Liver (tissue), 8 donors: ENCODE measurements at regions not wholly inside any gene's neighbourhood (a gene's known extent, or its start where the extent isn't known, plus 50 kb on each side); places are given as distances from the start of the nearest gene placed in this dataset.

Experiments
- DNase-seq: peaks from one replicate; pipeline ENCODE4 v3.0.0-alpha.2; 2017; ENCODE audit warnings: low spot score
- H3K27ac ChIP-seq, 2 donors: one replicate each; pipeline ENCODE4 v1.7.0; 2013; ENCODE audit warnings: inconsistent platforms in 2 of 2, low read length in 2 of 2, control low read depth in 1 of 2, low read depth in 1 of 2, mild to moderate bottlenecking in 1 of 2
- H3K27me3 ChIP-seq, 4 donors: one replicate each; pipeline versions ENCODE4 v1.6.1 to v1.7.0; 2013; ENCODE audit warnings: low read length in 3 of 4, inconsistent platforms in 1 of 4, mild to moderate bottlenecking in 1 of 4, moderate library complexity in 1 of 4; ENCODE audit not compliant: control insufficient read depth in 4 of 4, insufficient read depth in 4 of 4
- H3K36me3 ChIP-seq, 4 donors: one replicate each; pipeline versions ENCODE4 v1.6.1 to v1.7.0; 2013; ENCODE audit warnings: low read length in 3 of 4, mild to moderate bottlenecking in 3 of 4, low read depth in 1 of 4, moderate library complexity in 1 of 4; ENCODE audit not compliant: control insufficient read depth in 4 of 4, insufficient read depth in 3 of 4
- H3K4me1 ChIP-seq, 4 donors: one replicate each; pipeline versions ENCODE4 v1.6.1 to v1.7.0; 2013; ENCODE audit warnings: low read length in 3 of 4, mild to moderate bottlenecking in 3 of 4, moderate library complexity in 1 of 4; ENCODE audit not compliant: control insufficient read depth in 4 of 4, insufficient read depth in 4 of 4
- H3K4me3 ChIP-seq, 3 donors: one replicate each; pipeline versions ENCODE4 v1.6.1 to v1.7.0; 2013; ENCODE audit warnings: low read length in 3 of 3, control low read depth in 1 of 3, low read depth in 1 of 3, mild to moderate bottlenecking in 1 of 3
- H3K9ac ChIP-seq, 2 donors: one replicate each; pipeline ENCODE4 v1.7.0; 2013; ENCODE audit warnings: low read length in 2 of 2, mild to moderate bottlenecking in 2 of 2, moderate library complexity in 2 of 2, control low read depth in 1 of 2, low read depth in 1 of 2
- H3K9me3 ChIP-seq, 4 donors: one replicate each; pipeline versions ENCODE4 v1.6.1 to v1.7.0; 2013; ENCODE audit warnings: low read length in 3 of 4; ENCODE audit not compliant: control insufficient read depth in 4 of 4
- EGR1 ChIP-seq, 2 donors: IDR thresholded peaks; 2 replicates each; pipeline ENCODE4 v1.6.1; 2016 to 2018; ENCODE audit warnings: antibody characterized with exemption in 2 of 2, low read depth in 2 of 2
- FOXA1 ChIP-seq: IDR thresholded peaks from 2 replicates; pipeline ENCODE4 v1.6.1; 2016; ENCODE audit warnings: antibody characterized with exemption
- FOXA2 ChIP-seq: IDR thresholded peaks from 2 replicates; pipeline ENCODE4 v1.6.1; 2016; ENCODE audit warnings: antibody characterized with exemption
- GABPA ChIP-seq, 2 donors: IDR thresholded peaks in 1 of 2; conservative IDR thresholded peaks in 1 of 2; 2 replicates each; pipeline ENCODE4 v1.6.1; 2016; ENCODE audit warnings: antibody characterized with exemption in 2 of 2, mild to moderate bottlenecking in 1 of 2, moderate library complexity in 1 of 2
- HNF4A ChIP-seq, 2 donors: conservative IDR thresholded peaks; 2 replicates each; pipeline ENCODE4 v1.6.1; 2016; ENCODE audit warnings: antibody characterized with exemption in 2 of 2, mild to moderate bottlenecking in 2 of 2
- HNF4G ChIP-seq: IDR thresholded peaks from 2 replicates; pipeline ENCODE4 v1.6.1; 2016; ENCODE audit warnings: antibody characterized with exemption
- JUND ChIP-seq, 2 donors: IDR thresholded peaks; 2 replicates each; pipeline ENCODE4 v1.6.1; 2016; ENCODE audit warnings: antibody characterized with exemption in 2 of 2
- MAX ChIP-seq: IDR thresholded peaks from 2 replicates; pipeline ENCODE4 v1.6.1; 2016; ENCODE audit warnings: antibody characterized with exemption
- RAD21 ChIP-seq, 2 donors: IDR thresholded peaks; 2 replicates each; pipeline ENCODE4 v1.6.1; 2016; ENCODE audit warnings: antibody characterized with exemption in 2 of 2, mild to moderate bottlenecking in 2 of 2
- RXRA ChIP-seq, 2 donors: IDR thresholded peaks; 2 replicates each; pipeline ENCODE4 v1.6.1; 2017 to 2018; ENCODE audit warnings: antibody characterized with exemption in 2 of 2, mild to moderate bottlenecking in 1 of 2
- SP1 ChIP-seq: IDR thresholded peaks from 2 replicates; pipeline ENCODE4 v1.6.1; 2018; ENCODE audit warnings: antibody characterized with exemption, mild to moderate bottlenecking
- TAF1 ChIP-seq: conservative IDR thresholded peaks from 2 replicates; pipeline ENCODE4 v1.6.1; 2016; ENCODE audit warnings: antibody characterized with exemption, mild to moderate bottlenecking
- YY1 ChIP-seq: IDR thresholded peaks from 2 replicates; pipeline ENCODE4 v1.6.1; 2016; ENCODE audit warnings: antibody characterized with exemption, mild to moderate bottlenecking
- ZBTB33 ChIP-seq: IDR thresholded peaks from 2 replicates; pipeline ENCODE4 v1.6.1; 2016; ENCODE audit warnings: antibody characterized with exemption
- WGBS: extraction: QIAGEN DNeasy Blood & Tissue Kit; methylation state at CpG from one replicate; pipeline ENCODE4 v1.1.7; 2013; 5-methylcytosine and 5-hydroxymethylcytosine counted together
- TF ChIP-seq, protein P1 (sequence below): IDR thresholded peaks from 2 replicates; pipeline ENCODE4 v1.6.1; 2016; ENCODE audit warnings: antibody characterized with exemption
- TF ChIP-seq, protein P2 (sequence below): fragments of 150-350 bp; IDR thresholded peaks from 2 replicates; pipeline ENCODE4 v1.5.1; 2017; ENCODE audit warnings: improper control_type of control experiment, low read depth, low read length; ENCODE audit not compliant: missing input control
- TF ChIP-seq, protein P3 (sequence below): IDR thresholded peaks from 2 replicates; pipeline ENCODE4 v1.6.1; 2016; ENCODE audit warnings: antibody characterized with exemption, mild to moderate bottlenecking
- donor health status: healthy.
- donor health status: healthy.
- donor health status: healthy.
- donor health status: healthy.
- donor health status: healthy.

- DNase-seq: no peak
- H3K36me3 ChIP-seq: no peaks in the 10 kb centered on the region
- no peak overlapping the region for H3K9ac ChIP-seq
- H3K27me3 ChIP-seq: no peaks in the 10 kb centered on the region
- no peaks in the 10 kb centered on the region for H3K4me1 ChIP-seq
- TF ChIP-seq TAF1 (no peak), YY1 (no peak), EGR1 (IDR thresholded peaks at IDR 0.05; ENCODE audit: low read depth in 2 of 2) (no peak), GABPA (IDR thresholded peaks at IDR 0.05 in 1 of 2, conservative IDR thresholded peaks at IDR 0.05 in 1 of 2) (no peak), MAX (no peak), RAD21 (IDR thresholded peaks at IDR 0.05) (no peak), HNF4G (no peak), FOXA1 (no peak), JUND (IDR thresholded peaks at IDR 0.05) (no peak), SP1 (no peak), ZBTB33 (no peak), HNF4A (conservative IDR thresholded peaks at IDR 0.05) (no peak), FOXA2 (no peak), RXRA (IDR thresholded peaks at IDR 0.05) (no peak)
- TF ChIP-seq, protein P1, sequence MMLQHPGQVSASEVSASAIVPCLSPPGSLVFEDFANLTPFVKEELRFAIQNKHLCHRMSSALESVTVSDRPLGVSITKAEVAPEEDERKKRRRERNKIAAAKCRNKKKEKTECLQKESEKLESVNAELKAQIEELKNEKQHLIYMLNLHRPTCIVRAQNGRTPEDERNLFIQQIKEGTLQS: no peak
- TF ChIP-seq, protein P2, sequence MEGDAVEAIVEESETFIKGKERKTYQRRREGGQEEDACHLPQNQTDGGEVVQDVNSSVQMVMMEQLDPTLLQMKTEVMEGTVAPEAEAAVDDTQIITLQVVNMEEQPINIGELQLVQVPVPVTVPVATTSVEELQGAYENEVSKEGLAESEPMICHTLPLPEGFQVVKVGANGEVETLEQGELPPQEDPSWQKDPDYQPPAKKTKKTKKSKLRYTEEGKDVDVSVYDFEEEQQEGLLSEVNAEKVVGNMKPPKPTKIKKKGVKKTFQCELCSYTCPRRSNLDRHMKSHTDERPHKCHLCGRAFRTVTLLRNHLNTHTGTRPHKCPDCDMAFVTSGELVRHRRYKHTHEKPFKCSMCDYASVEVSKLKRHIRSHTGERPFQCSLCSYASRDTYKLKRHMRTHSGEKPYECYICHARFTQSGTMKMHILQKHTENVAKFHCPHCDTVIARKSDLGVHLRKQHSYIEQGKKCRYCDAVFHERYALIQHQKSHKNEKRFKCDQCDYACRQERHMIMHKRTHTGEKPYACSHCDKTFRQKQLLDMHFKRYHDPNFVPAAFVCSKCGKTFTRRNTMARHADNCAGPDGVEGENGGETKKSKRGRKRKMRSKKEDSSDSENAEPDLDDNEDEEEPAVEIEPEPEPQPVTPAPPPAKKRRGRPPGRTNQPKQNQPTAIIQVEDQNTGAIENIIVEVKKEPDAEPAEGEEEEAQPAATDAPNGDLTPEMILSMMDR: no peak
- TF ChIP-seq, protein P3, sequence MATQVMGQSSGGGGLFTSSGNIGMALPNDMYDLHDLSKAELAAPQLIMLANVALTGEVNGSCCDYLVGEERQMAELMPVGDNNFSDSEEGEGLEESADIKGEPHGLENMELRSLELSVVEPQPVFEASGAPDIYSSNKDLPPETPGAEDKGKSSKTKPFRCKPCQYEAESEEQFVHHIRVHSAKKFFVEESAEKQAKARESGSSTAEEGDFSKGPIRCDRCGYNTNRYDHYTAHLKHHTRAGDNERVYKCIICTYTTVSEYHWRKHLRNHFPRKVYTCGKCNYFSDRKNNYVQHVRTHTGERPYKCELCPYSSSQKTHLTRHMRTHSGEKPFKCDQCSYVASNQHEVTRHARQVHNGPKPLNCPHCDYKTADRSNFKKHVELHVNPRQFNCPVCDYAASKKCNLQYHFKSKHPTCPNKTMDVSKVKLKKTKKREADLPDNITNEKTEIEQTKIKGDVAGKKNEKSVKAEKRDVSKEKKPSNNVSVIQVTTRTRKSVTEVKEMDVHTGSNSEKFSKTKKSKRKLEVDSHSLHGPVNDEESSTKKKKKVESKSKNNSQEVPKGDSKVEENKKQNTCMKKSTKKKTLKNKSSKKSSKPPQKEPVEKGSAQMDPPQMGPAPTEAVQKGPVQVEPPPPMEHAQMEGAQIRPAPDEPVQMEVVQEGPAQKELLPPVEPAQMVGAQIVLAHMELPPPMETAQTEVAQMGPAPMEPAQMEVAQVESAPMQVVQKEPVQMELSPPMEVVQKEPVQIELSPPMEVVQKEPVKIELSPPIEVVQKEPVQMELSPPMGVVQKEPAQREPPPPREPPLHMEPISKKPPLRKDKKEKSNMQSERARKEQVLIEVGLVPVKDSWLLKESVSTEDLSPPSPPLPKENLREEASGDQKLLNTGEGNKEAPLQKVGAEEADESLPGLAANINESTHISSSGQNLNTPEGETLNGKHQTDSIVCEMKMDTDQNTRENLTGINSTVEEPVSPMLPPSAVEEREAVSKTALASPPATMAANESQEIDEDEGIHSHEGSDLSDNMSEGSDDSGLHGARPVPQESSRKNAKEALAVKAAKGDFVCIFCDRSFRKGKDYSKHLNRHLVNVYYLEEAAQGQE: no peak
- H3K27ac ChIP-seq: no peak overlapping the region
- peaks cover 0 to 5% (median under 1%) of the 10 kb centered on the region in 4 donors for H3K9me3 ChIP-seq
- no peak overlapping the region for H3K4me3 ChIP-seq
Measured at GRCh38 chr5:17930346-17930745, 296.1 kb downstream of the TAF11L14 start.

- DNase-seq: no peak
- peaks cover 0 to 3% (median 0%) of the 10 kb centered on the region in 4 donors for H3K9me3 ChIP-seq
- no peaks in the 10 kb centered on the region for H3K4me1 ChIP-seq
- no peak overlapping the region for H3K4me3 ChIP-seq
- H3K27me3 ChIP-seq: peaks cover 0 to 4% (median 1%) of the 10 kb centered on the region in 4 donors
- TF ChIP-seq GABPA (IDR thresholded peaks at IDR 0.05 in 1 of 2, conservative IDR thresholded peaks at IDR 0.05 in 1 of 2) (no peak), JUND (IDR thresholded peaks at IDR 0.05) (no peak), EGR1 (IDR thresholded peaks at IDR 0.05; ENCODE audit: low read depth in 2 of 2) (no peak), FOXA2 (no peak)
- TF ChIP-seq, protein P1: no peak
- 65% methylated on average over 3 of the region's 3 CpGs for WGBS
- no peak overlapping the region for H3K27ac ChIP-seq
- H3K36me3 ChIP-seq: no peaks in the 10 kb centered on the region
- H3K9ac ChIP-seq: no peak overlapping the region
Measured at GRCh38 chr5:17944046-17944445, 309.8 kb downstream of the TAF11L14 start.
